ENCODE measurements at regions not wholly inside any gene's neighbourhood (a gene's known extent, or its start where the extent isn't known, plus 50 kb on each side); places are given as distances from the start of the nearest gene placed in this dataset.

DNA sequence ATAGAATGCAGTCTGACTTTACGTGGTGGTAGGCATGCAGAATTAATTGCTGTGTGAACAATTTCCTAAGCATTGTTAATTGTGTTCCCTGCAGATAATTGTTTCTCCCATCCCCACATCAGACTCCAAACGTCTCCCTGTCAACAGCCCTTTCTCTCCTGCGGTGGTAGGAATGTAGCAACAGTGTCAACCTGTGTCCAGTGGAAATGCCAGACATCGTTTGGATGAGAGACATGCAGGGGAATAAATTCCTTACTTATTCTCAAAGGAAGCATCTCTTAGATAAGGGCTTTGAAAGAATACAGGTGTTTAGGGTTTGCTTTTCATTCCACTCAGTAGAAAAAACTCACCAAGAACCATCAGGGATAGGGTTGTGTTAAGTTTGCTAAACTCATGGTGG lies 245.3 kb upstream of the WWC1 start (continued):
- TF ChIP-seq, protein P1, sequence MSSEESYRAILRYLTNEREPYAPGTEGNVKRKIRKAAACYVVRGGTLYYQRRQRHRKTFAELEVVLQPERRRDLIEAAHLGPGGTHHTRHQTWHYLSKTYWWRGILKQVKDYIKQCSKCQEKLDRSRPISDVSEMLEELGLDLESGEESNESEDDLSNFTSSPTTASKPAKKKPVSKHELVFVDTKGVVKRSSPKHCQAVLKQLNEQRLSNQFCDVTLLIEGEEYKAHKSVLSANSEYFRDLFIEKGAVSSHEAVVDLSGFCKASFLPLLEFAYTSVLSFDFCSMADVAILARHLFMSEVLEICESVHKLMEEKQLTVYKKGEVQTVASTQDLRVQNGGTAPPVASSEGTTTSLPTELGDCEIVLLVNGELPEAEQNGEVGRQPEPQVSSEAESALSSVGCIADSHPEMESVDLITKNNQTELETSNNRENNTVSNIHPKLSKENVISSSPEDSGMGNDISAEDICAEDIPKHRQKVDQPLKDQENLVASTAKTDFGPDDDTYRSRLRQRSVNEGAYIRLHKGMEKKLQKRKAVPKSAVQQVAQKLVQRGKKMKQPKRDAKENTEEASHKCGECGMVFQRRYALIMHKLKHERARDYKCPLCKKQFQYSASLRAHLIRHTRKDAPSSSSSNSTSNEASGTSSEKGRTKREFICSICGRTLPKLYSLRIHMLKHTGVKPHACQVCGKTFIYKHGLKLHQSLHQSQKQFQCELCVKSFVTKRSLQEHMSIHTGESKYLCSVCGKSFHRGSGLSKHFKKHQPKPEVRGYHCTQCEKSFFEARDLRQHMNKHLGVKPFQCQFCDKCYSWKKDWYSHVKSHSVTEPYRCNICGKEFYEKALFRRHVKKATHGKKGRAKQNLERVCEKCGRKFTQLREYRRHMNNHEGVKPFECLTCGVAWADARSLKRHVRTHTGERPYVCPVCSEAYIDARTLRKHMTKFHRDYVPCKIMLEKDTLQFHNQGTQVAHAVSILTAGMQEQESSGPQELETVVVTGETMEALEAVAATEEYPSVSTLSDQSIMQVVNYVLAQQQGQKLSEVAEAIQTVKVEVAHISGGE (CRISPR knock-in tag; IDR thresholded peaks at IDR 0.05), result no peak
- no peak for TF ChIP-seq SUPT20H (IDR thresholded peaks at IDR 0.05; ENCODE audit: borderline replicate concordance, control insufficient read depth, low read depth, low read length)
- TF ChIP-seq IRF4 (IDR thresholded peaks at IDR 0.05; ENCODE audit: low read depth, low read length), result no peak
- TF ChIP-seq NRF1 (conservative IDR thresholded peaks at IDR 0.05; ENCODE audit: low read depth, low read length), result no peak
- TF ChIP-seq NFYA (IDR thresholded peaks at IDR 0.05; ENCODE audit: borderline replicate concordance, low read depth, low read length), result no peak

DNA sequence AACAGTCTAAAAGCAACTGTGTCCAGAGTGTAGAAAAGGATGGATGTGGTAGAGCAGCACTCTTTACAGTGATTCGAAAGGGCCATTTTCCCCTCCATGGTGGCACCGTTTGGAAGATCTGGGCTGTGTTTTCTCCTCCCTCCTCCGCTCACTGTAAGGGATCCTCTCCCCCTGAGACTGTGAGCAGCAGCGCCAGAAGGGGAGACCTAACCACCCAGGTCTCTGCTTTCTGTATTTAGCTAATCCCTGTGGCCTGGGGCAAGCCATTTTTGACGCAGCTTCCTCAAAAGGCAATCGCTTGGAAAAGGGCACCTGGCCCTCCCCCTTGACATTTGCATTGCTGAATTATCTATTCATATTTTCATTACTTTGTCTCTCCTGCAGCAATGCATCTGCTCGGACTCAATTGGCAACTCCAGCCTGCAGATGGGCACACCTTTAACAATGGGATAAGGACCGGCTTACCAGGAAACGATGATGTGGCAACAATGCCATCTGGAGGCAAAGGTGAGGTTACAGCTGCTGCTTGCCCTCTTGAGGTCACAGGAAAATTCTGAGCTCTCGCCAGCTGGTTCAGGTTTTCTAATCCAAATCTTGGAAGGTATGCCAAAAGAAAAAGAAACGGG lies 244.3 kb upstream of the WWC1 start:
- peak; percentile 3 for DNase-seq (ENCODE audit: low read depth, low spot score)
- Histone ChIP-seq H3K9me3 (replicated peaks; ENCODE audit: control insufficient read depth, insufficient read depth, low read length) (no peaks in the 10 kb centered on the region), H3K4me1 (ENCODE audit: control insufficient read depth, insufficient read depth, low read length) (no peaks in the 10 kb centered on the region), H3K36me3 (ENCODE audit: control insufficient read depth in 2 of 2, insufficient read depth in 2 of 2, low read length in 1 of 2) (no peaks in the 10 kb centered on the region), H3K4me2 (ENCODE audit: control insufficient read depth, insufficient read depth) (no peak overlapping the region), H3K27ac (ENCODE audit: control insufficient read depth, insufficient read depth) (no peak overlapping the region), H3K4me3 (no peak overlapping the region), H4K20me1 (ENCODE audit: control insufficient read depth, insufficient read depth) (no peaks in the 10 kb centered on the region), H3K79me2 (ENCODE audit: control insufficient read depth, insufficient read depth, low read length) (no peaks in the 10 kb centered on the region), H3K9ac (ENCODE audit: control insufficient read depth, insufficient read depth, low read length) (no peak overlapping the region), H2AFZ (ENCODE audit: control insufficient read depth, low read depth, low read length) (no peak overlapping the region), H3K27me3 (replicated peaks in 1 of 2; ENCODE audit: control insufficient read depth in 2 of 2, insufficient read depth in 2 of 2, low read length in 1 of 2) (no peaks in the 10 kb centered on the region; a peak in 1 of 4 replicates)
- in situ Hi-C loops (cut with MboI), result no loop called here
- SMC1A ChIA-PET (ENCODE audit: uncharacterized antibody, unreplicated experiment), result interaction anchor here (0.7 to 1.8 kb wide), 11 partner anchors 8 to 352 kb away, joined by 3 to 5 read pairs (median 3); no protein-coding TSS in a partner anchor
- WGBS (ENCODE audit: insufficient coverage, insufficient replicate concordance, low lambda C conversion rate, missing lambda C conversion rate), result 18% methylated on average over 11 of the region's 11 CpGs
- BruUV-seq (replicated peaks), result no TSS peak
- no peak for FAIRE-seq
- intact Hi-C loops (cut with micrococcal nuclease; ENCODE audit: unreplicated experiment), result loop anchor here (1.0 kb wide), 1 partner anchor 324 kb away; no protein-coding TSS in a partner anchor
- POLR2A ChIA-PET, result no interaction called here
- CTCF ChIA-PET, result interaction anchor here (0.7 to 1.4 kb wide), 15 partner anchors 10 to 787 kb away, joined by 3 to 9 read pairs (median 3); no protein-coding TSS in a partner anchor
- RAD21 ChIA-PET (ENCODE audit: unreplicated experiment), result interaction anchor here (0.6 to 1.6 kb wide), 6 partner anchors 9 to 738 kb away, joined by 3 to 7 read pairs (median 4); no protein-coding TSS in a partner anchor
- ATAC-seq, result peak; percentile 76
- TF ChIP-seq ZNF207 (IDR thresholded peaks at IDR 0.05; ENCODE audit: borderline replicate concordance) (no peak), ZNF622 (IDR thresholded peaks at IDR 0.05) (no peak), RELA (IDR thresholded peaks at IDR 0.05; ENCODE audit: borderline replicate concordance, partially characterized antibody) (no peak), MYB (IDR thresholded peaks at IDR 0.05; ENCODE audit: borderline replicate concordance, low read depth, low read length) (no peak), CHD2 (IDR thresholded peaks at IDR 0.05; ENCODE audit: borderline replicate concordance, low read depth, low read length) (no peak), WRNIP1 (IDR thresholded peaks at IDR 0.05; ENCODE audit: borderline replicate concordance, low read depth, low read length) (no peak), KLF5 (IDR thresholded peaks at IDR 0.05; ENCODE audit: partially characterized antibody) (no peak)
- TF ChIP-seq, protein P2, sequence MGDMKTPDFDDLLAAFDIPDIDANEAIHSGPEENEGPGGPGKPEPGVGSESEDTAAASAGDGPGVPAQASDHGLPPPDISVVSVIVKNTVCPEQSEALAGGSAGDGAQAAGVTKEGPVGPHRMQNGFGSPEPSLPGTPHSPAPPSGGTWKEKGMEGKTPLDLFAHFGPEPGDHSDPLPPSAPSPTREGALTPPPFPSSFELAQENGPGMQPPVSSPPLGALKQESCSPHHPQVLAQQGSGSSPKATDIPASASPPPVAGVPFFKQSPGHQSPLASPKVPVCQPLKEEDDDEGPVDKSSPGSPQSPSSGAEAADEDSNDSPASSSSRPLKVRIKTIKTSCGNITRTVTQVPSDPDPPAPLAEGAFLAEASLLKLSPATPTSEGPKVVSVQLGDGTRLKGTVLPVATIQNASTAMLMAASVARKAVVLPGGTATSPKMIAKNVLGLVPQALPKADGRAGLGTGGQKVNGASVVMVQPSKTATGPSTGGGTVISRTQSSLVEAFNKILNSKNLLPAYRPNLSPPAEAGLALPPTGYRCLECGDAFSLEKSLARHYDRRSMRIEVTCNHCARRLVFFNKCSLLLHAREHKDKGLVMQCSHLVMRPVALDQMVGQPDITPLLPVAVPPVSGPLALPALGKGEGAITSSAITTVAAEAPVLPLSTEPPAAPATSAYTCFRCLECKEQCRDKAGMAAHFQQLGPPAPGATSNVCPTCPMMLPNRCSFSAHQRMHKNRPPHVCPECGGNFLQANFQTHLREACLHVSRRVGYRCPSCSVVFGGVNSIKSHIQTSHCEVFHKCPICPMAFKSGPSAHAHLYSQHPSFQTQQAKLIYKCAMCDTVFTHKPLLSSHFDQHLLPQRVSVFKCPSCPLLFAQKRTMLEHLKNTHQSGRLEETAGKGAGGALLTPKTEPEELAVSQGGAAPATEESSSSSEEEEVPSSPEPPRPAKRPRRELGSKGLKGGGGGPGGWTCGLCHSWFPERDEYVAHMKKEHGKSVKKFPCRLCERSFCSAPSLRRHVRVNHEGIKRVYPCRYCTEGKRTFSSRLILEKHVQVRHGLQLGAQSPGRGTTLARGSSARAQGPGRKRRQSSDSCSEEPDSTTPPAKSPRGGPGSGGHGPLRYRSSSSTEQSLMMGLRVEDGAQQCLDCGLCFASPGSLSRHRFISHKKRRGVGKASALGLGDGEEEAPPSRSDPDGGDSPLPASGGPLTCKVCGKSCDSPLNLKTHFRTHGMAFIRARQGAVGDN (IDR thresholded peaks at IDR 0.05), result no peak
- TF ChIP-seq, protein P3, sequence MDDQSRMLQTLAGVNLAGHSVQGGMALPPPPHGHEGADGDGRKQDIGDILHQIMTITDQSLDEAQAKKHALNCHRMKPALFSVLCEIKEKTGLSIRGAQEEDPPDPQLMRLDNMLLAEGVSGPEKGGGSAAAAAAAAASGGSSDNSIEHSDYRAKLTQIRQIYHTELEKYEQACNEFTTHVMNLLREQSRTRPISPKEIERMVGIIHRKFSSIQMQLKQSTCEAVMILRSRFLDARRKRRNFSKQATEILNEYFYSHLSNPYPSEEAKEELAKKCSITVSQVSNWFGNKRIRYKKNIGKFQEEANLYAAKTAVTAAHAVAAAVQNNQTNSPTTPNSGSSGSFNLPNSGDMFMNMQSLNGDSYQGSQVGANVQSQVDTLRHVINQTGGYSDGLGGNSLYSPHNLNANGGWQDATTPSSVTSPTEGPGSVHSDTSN (IDR thresholded peaks at IDR 0.05; ENCODE audit: insufficient replicate concordance, low read depth, low read length), result no peak

All from GM12878 (cell line).